K562 (cell line): ENCODE measurements at regions not wholly inside any gene's neighbourhood (a gene's known extent, or its start where the extent isn't known, plus 50 kb on each side); places are given as distances from the start of the nearest gene placed in this dataset.

Experiments used
- ATAC-seq: fragments of 200-7000 bp; cut with Tn5 transposase; 3 replicates; pipeline ENCODE4 v1.9.1; 2020; ENCODE audit warnings: moderate library complexity
- BruUV-seq: library from RNA; stranded (reverse); fragments of 400-500 nt; replicated peaks from 2 replicates; lab custom pipeline; 2021; lab: Mats Ljungman, UMichigan
- CTCF ChIA-PET: fragments of 300-600 bp; formaldehyde crosslinking; extraction: SDS; loops from one replicate; lab custom pipeline; 2021; ENCODE audit warnings: low intra/inter-chr PET ratio; lab: Yijun Ruan, JAX
- POLR2A ChIA-PET: fragments of 300-600, 350-650 bp; sonication (Branson Sonifier 250); formaldehyde crosslinking; extraction: SDS; loops from one replicate; lab custom pipeline; 2021; ENCODE audit warnings: antibody characterized with exemption, inconsistent platforms; lab: Yijun Ruan, JAX
- DNase-seq, 4 experiments: peaks; one replicate each; pipeline versions ENCODE4 v3.0.0 to v3.0.0-alpha.2; 2011 to 2018; ENCODE audit warnings: low spot score in 3 of 4, mixed read lengths in 3 of 4; ENCODE audit errors: extremely low read depth in 1 of 4
- FAIRE-seq: peaks from 2 replicates; lab custom pipeline; 2011; peaks lifted over from hg19 to GRCh38; lab: Jason Lieb, UNC
- H2AFZ ChIP-seq: 2 replicates; pipeline ENCODE4 v1.6.0; 2011; ENCODE audit warnings: low read depth, low read length, control low read depth, inconsistent platforms
- H3K27ac ChIP-seq: fragments of 200-600 bp; 3 replicates; pipeline ENCODE4 v1.8.0; 2011; ENCODE audit warnings: low read depth, mild to moderate bottlenecking, control low read depth, inconsistent platforms, low read length, moderate library complexity, mixed read lengths; ENCODE audit errors: extremely low read depth
- H3K27me3 ChIP-seq, 2 experiments: fragments of 300-600 bp in 1 of 2; 2 replicates in 1 of 2; 3 replicates in 1 of 2; pipeline versions ENCODE4 v1.6.0 to v1.8.0; 2011; ENCODE audit warnings: inconsistent platforms in 2 of 2, low read length in 2 of 2, mild to moderate bottlenecking in 1 of 2, mixed read lengths in 1 of 2, moderate library complexity in 1 of 2; ENCODE audit not compliant: control insufficient read depth in 2 of 2, insufficient read depth in 2 of 2
- H3K36me3 ChIP-seq: fragments of 300-600 bp; 3 replicates; pipeline ENCODE4 v1.8.0; 2011; ENCODE audit warnings: mild to moderate bottlenecking, low read length, inconsistent platforms; ENCODE audit not compliant: control insufficient read depth, insufficient read depth
- H3K4me1 ChIP-seq, 2 experiments: fragments of 200-600 bp in 1 of 2; replicated peaks in 1 of 2; 2 replicates in 1 of 2; 3 replicates in 1 of 2; pipeline versions ENCODE4 v1.5.1 to v1.8.0; 2011; ENCODE audit warnings: inconsistent platforms in 2 of 2, low read length in 2 of 2, mild to moderate bottlenecking in 1 of 2, mixed read lengths in 1 of 2, moderate library complexity in 1 of 2; ENCODE audit not compliant: control insufficient read depth in 2 of 2, insufficient read depth in 2 of 2
- H3K4me2 ChIP-seq: 2 replicates; pipeline ENCODE4 v1.6.1; 2011; ENCODE audit warnings: low read length, control low read depth, inconsistent platforms, mixed read lengths; ENCODE audit not compliant: insufficient read depth
- H3K4me3 ChIP-seq: fragments of 200-600 bp; sonication (generic), shearing (Covaris generic); 2 replicates; pipeline ENCODE4 v1.5.1; 2016; ENCODE audit warnings: control low read depth, inconsistent platforms
- H3K79me2 ChIP-seq: fragments of 200-600 bp; 3 replicates; pipeline ENCODE4 v1.8.0; 2011; ENCODE audit warnings: low read length, inconsistent platforms; ENCODE audit not compliant: control insufficient read depth, insufficient read depth
- H3K9ac ChIP-seq, 2 experiments: 2 replicates each; pipeline versions ENCODE4 v1.6.0 to v1.6.1; 2011; ENCODE audit warnings: low read depth in 2 of 2, low read length in 2 of 2, control low read depth in 1 of 2, inconsistent platforms in 1 of 2, mild to moderate bottlenecking in 1 of 2, mixed read lengths in 1 of 2; ENCODE audit not compliant: insufficient read depth in 1 of 2
- H3K9me1 ChIP-seq: one replicate; pipeline ENCODE4 v1.6.0; 2011; ENCODE audit warnings: inconsistent platforms, mild to moderate bottlenecking, low read length, moderate library complexity; ENCODE audit not compliant: control insufficient read depth, insufficient read depth
- H3K9me3 ChIP-seq: replicated peaks from 2 replicates; pipeline ENCODE4 v1.5.1; 2011; ENCODE audit warnings: low read depth, low read length, inconsistent platforms; ENCODE audit not compliant: control insufficient read depth, insufficient read depth
- H4K20me1 ChIP-seq: replicated peaks from 2 replicates; pipeline ENCODE4 v1.6.1; 2011; ENCODE audit warnings: low read length, inconsistent platforms, mixed read lengths; ENCODE audit not compliant: control insufficient read depth, insufficient read depth
- ADNP ChIP-seq: fragments of 200-800 bp; sonication (Bioruptor generic); IDR thresholded peaks from 2 replicates; pipeline ENCODE4 v1.6.1; 2016; ENCODE audit warnings: missing genetic modification characterization, missing compliant biosample characterization
- CBFA2T2 ChIP-seq: fragments of 450-650 bp; conservative IDR thresholded peaks from 2 replicates; pipeline ENCODE4 v1.6.1; 2017; ENCODE audit warnings: mild to moderate bottlenecking
- CCAR2 ChIP-seq: fragments of 200-400 bp; formaldehyde crosslinking; IDR thresholded peaks from 2 replicates; pipeline ENCODE4 v1.6.1; 2017; ENCODE audit warnings: mild to moderate bottlenecking, low read depth, low read length
- CTBP1 ChIP-seq: fragments of 450-650 bp; IDR thresholded peaks from 2 replicates; pipeline ENCODE4 v1.6.1; 2016; ENCODE audit warnings: borderline replicate concordance
- EGR1 ChIP-seq: fragments of 450-650 bp; conservative IDR thresholded peaks from 2 replicates; pipeline ENCODE4 v1.6.1; 2017; ENCODE audit warnings: mild to moderate bottlenecking
- ILF3 ChIP-seq: fragments of 450-650 bp; IDR thresholded peaks from 2 replicates; pipeline ENCODE4 v1.6.1; 2018; ENCODE audit warnings: antibody characterized with exemption, mild to moderate bottlenecking, moderate library complexity, borderline replicate concordance
- KAT2B ChIP-seq: IDR thresholded peaks from one replicate; pipeline ENCODE4 v1.6.1; 2012; ENCODE audit warnings: low read depth, mild to moderate bottlenecking, control low read depth, inconsistent platforms, low read length, moderate library complexity
- KDM5B ChIP-seq: fragments of 200-600 bp; sonication (generic); IDR thresholded peaks from 2 replicates; pipeline ENCODE4 v1.6.1; 2012; ENCODE audit warnings: low read depth, mild to moderate bottlenecking, moderate library complexity, low read length, control low read depth, inconsistent platforms; ENCODE audit not compliant: insufficient replicate concordance
- MBD1 ChIP-seq: fragments of 250-450 bp; sonication (Bioruptor Pico); IDR thresholded peaks from 2 replicates; pipeline ENCODE4 v1.8.0; 2022; ENCODE audit warnings: inconsistent platforms
- NFE2L1 ChIP-seq: fragments of 450-650 bp; IDR thresholded peaks from 2 replicates; pipeline ENCODE4 v1.6.1; 2016; ENCODE audit warnings: missing genetic modification characterization, low read depth, mild to moderate bottlenecking, missing compliant biosample characterization, moderate library complexity, borderline replicate concordance
- PHB2 ChIP-seq: fragments of 450-650 bp; IDR thresholded peaks from 2 replicates; pipeline ENCODE4 v1.6.1; 2017; ENCODE audit warnings: low read depth
- POLR2A ChIP-seq: fragments of 450-650 bp; conservative IDR thresholded peaks from 2 replicates; pipeline ENCODE4 v1.6.1; 2016
- SMARCC2 ChIP-seq: fragments of 450-650 bp; IDR thresholded peaks from 2 replicates; pipeline ENCODE4 v1.6.1; 2017; ENCODE audit warnings: antibody characterized with exemption, moderate library complexity, mild to moderate bottlenecking, low read depth
- ZFP36 ChIP-seq: fragments of 150-350 bp; IDR thresholded peaks from 2 replicates; pipeline ENCODE4 v1.6.1; 2018; ENCODE audit warnings: low read length, low read depth; ENCODE audit not compliant: partially characterized antibody
- ZNF445 ChIP-seq: fragments of 250-450 bp; sonication (Bioruptor Pico); IDR thresholded peaks from 2 replicates; pipeline ENCODE4 v1.4.0; 2020; ENCODE audit warnings: low read depth, mild to moderate bottlenecking, moderate library complexity
- ZNF592 ChIP-seq: fragments of 450-650 bp; IDR thresholded peaks from 2 replicates; pipeline ENCODE4 v1.6.1; 2017; ENCODE audit warnings: antibody characterized with exemption, mild to moderate bottlenecking
- WGBS: fragments of 100-300 bp; shearing (Covaris generic); methylation state at CpG from one replicate; pipeline ENCODE4 v1.1.6; 2016; ENCODE audit warnings: low coverage, mixed read lengths; ENCODE audit not compliant: insufficient coverage; ENCODE audit errors: missing lambda C conversion rate; 5-methylcytosine and 5-hydroxymethylcytosine counted together
- in situ Hi-C: fragments of 300-500 bp; cut with MboI; formaldehyde crosslinking; loops from 4 replicates; pipeline ENCODE4 v1.15.0; 2018; ENCODE audit warnings: inconsistent platforms, mixed read lengths
- intact Hi-C: fragments of 100-400 bp; cut with micrococcal nuclease; formaldehyde crosslinking; loops from 2 replicates; pipeline ENCODE4 v1.14.2; 2022
- TF ChIP-seq, protein P1 (sequence below): sonication (generic); formaldehyde crosslinking; IDR thresholded peaks from 2 replicates; pipeline ENCODE4 v1.9.0; 2022; ENCODE audit warnings: mild to moderate bottlenecking, missing genetic modification reagents
- TF ChIP-seq, protein P2 (sequence below), 2 experiments: fragments of 450-650 bp; conservative IDR thresholded peaks; 2 replicates each; pipeline ENCODE4 v1.6.1; 2017; ENCODE audit warnings: mild to moderate bottlenecking in 2 of 2, moderate library complexity in 2 of 2

DNA sequence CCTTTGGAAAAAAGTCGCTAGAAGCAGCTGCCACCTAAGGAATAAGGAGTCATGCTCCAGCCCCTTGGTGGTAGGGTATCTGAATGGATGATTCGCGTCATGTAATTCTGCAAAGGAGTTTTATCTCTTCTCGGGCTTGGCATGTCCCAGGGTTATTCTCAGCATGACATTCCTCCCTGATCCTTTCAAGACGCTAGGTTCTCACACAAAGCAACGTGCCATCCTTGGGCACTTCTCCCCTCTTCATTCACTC, 355.6 kb downstream of the MYCN start:
- Histone ChIP-seq H3K4me2 (no peak overlapping the region), H3K4me1 (no peaks in the 10 kb centered on the region), H2AFZ (no peak overlapping the region), H3K9ac (no peak overlapping the region), H3K9me1 (no peaks in the 10 kb centered on the region), H3K36me3 (no peaks in the 10 kb centered on the region), H3K27ac (no peak overlapping the region), H3K4me3 (no peak overlapping the region), H3K27me3 (peaks cover 0 to 9% of the 10 kb centered on the region in 2 experiments; a peak in 2 of 5 replicates), H3K9me3 (no peaks in the 10 kb centered on the region), H4K20me1 (no peaks in the 10 kb centered on the region), H3K79me2 (no peaks in the 10 kb centered on the region)
- FAIRE-seq (no peak), ATAC-seq (no peak), DNase-seq (no peak)
- ChIA-PET POLR2A (no interaction called here), CTCF (no interaction called here)
- in situ Hi-C loops, result no loop called here
- no TSS peak for BruUV-seq
- WGBS, result 1% methylated on average over 6 of the region's 6 CpGs
- intact Hi-C loops, result no loop called here
- TF ChIP-seq PHB2 (no peak), CBFA2T2 (no peak), POLR2A (no peak), ZFP36 (no peak), KDM5B (no peak), ZNF592 (no peak), EGR1 (no peak), SMARCC2 (no peak), ILF3 (no peak), MBD1 (no peak), CCAR2 (no peak), CTBP1 (no peak), NFE2L1 (tag) (no peak), ZNF445 (CRISPR knock-in tag) (no peak), KAT2B (no peak), ADNP (tag) (no peak)
- TF ChIP-seq, protein P1, sequence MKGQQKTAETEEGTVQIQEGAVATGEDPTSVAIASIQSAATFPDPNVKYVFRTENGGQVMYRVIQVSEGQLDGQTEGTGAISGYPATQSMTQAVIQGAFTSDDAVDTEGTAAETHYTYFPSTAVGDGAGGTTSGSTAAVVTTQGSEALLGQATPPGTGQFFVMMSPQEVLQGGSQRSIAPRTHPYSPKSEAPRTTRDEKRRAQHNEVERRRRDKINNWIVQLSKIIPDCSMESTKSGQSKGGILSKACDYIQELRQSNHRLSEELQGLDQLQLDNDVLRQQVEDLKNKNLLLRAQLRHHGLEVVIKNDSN (CRISPR knock-in tag), result no peak
- TF ChIP-seq, protein P2, sequence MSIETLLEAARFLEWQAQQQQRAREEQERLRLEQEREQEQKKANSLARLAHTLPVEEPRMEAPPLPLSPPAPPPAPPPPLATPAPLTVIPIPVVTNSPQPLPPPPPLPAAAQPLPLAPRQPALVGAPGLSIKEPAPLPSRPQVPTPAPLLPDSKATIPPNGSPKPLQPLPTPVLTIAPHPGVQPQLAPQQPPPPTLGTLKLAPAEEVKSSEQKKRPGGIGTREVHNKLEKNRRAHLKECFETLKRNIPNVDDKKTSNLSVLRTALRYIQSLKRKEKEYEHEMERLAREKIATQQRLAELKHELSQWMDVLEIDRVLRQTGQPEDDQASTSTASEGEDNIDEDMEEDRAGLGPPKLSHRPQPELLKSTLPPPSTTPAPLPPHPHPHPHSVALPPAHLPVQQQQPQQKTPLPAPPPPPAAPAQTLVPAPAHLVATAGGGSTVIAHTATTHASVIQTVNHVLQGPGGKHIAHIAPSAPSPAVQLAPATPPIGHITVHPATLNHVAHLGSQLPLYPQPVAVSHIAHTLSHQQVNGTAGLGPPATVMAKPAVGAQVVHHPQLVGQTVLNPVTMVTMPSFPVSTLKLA (conservative IDR thresholded peaks at IDR 0.05), result no peak
